ENCODE measurements at regions not wholly inside any gene's neighbourhood (a gene's known extent, or its start where the extent isn't known, plus 50 kb on each side); places are given as distances from the start of the nearest gene placed in this dataset.

- TF ChIP-seq POLR2A (IDR thresholded peaks at IDR 0.05) (no peak), CTCF (IDR thresholded peaks at IDR 0.05) (no peak)
Observed at GRCh38 chr2:236665572-236666118, 96.0 kb downstream of the ACKR3 start.
